Panc1 (cell line): ENCODE measurements at regions not wholly inside any gene's neighbourhood (a gene's known extent, or its start where the extent isn't known, plus 50 kb on each side); places are given as distances from the start of the nearest gene placed in this dataset.

ENCODE experiments used
- ATAC-seq: fragments of 200-7000 bp; cut with Tn5 transposase; 2 replicates; pipeline ENCODE4 v1.9.1; 2020; ENCODE audit warnings: mild to moderate bottlenecking, moderate library complexity
- BruUV-seq: library from RNA; stranded (reverse); fragments of 400-500 nt; replicated peaks from 2 replicates; lab custom pipeline; 2021; lab: Mats Ljungman, UMichigan
- CTCF ChIA-PET: fragments of 300-600 bp; sonication (Branson Sonifier 250); formaldehyde crosslinking; loops from one replicate; lab custom pipeline; 2022; ENCODE audit warnings: antibody characterized with exemption; lab: Charles Lee
- POLR2A ChIA-PET: fragments of 300-600 bp; sonication (Branson Sonifier 250); formaldehyde crosslinking; loops from one replicate; lab custom pipeline; 2022; ENCODE audit warnings: antibody characterized with exemption; lab: Charles Lee
- DNase-seq: peaks from one replicate; pipeline ENCODE4 v3.0.0-alpha.2; 2010; ENCODE audit warnings: low read depth, low spot score
- H3K27ac ChIP-seq: 2 replicates; pipeline ENCODE4 v1.5.1; 2011; ENCODE audit warnings: mild to moderate bottlenecking, low read length, inconsistent platforms
- H3K27me3 ChIP-seq: fragments of 200-500 bp; sonication (Bioruptor generic); 2 replicates; pipeline ENCODE4 v1.6.0; 2014; ENCODE audit warnings: low read length, inconsistent platforms; ENCODE audit not compliant: control insufficient read depth, insufficient read depth
- H3K36me3 ChIP-seq: fragments of 200-500 bp; sonication (Bioruptor generic); 2 replicates; pipeline ENCODE4 v1.5.1; 2014; ENCODE audit warnings: inconsistent platforms, mild to moderate bottlenecking, low read length, moderate library complexity; ENCODE audit not compliant: control insufficient read depth, insufficient read depth
- H3K4me1 ChIP-seq: 2 replicates; pipeline ENCODE4 v1.5.1; 2011; ENCODE audit warnings: inconsistent platforms, mild to moderate bottlenecking, low read length, moderate library complexity; ENCODE audit not compliant: control insufficient read depth, insufficient read depth
- H3K4me3 ChIP-seq, 2 experiments: 2 replicates each; pipeline ENCODE4 v1.5.1; 2011 to 2012; ENCODE audit warnings: low read depth in 2 of 2, low read length in 2 of 2, mild to moderate bottlenecking in 2 of 2, inconsistent platforms in 1 of 2, moderate library complexity in 1 of 2
- H3K9me3 ChIP-seq: fragments of 200-500 bp; sonication (Bioruptor generic); 2 replicates; pipeline ENCODE4 v1.5.1; 2014; ENCODE audit warnings: low read depth, mild to moderate bottlenecking, inconsistent platforms, low read length, moderate library complexity; ENCODE audit not compliant: control insufficient read depth, insufficient read depth
- CTCF ChIP-seq: fragments of 450-650 bp; IDR thresholded peaks from 2 replicates; pipeline ENCODE4 v1.5.1; 2017; ENCODE audit warnings: mild to moderate bottlenecking
- POLR2AphosphoS5 ChIP-seq: IDR thresholded peaks from 2 replicates; pipeline ENCODE4 v1.6.1; 2012; ENCODE audit warnings: mild to moderate bottlenecking, low read depth, low read length, moderate library complexity
- REST ChIP-seq, 2 experiments: IDR thresholded peaks; 2 replicates each; pipeline ENCODE4 v1.6.1; 2011 to 2012; ENCODE audit warnings: low read depth in 2 of 2, control low read depth in 1 of 2, low read length in 1 of 2, mild to moderate bottlenecking in 1 of 2, moderate library complexity in 1 of 2; ENCODE audit not compliant: insufficient read depth in 1 of 2
- SIN3A ChIP-seq: IDR thresholded peaks from 2 replicates; pipeline ENCODE4 v1.6.1; 2012; ENCODE audit warnings: low read depth, mild to moderate bottlenecking, low read length, moderate library complexity, borderline replicate concordance; ENCODE audit not compliant: insufficient read depth
- TCF7L2 ChIP-seq: IDR thresholded peaks from 2 replicates; pipeline ENCODE4 v1.6.1; 2011; ENCODE audit warnings: mild to moderate bottlenecking, low read depth, low read length, inconsistent platforms
- in situ Hi-C: cut with HindIII; loops from 2 replicates; pipeline ENCODE4 v1.10.0; 2016; ENCODE audit warnings: low sequenced_read_pairs, low pct_unique_long_range_greater_than_20kb
- intact Hi-C: fragments of 100-400 bp; cut with micrococcal nuclease; formaldehyde crosslinking; loops from one replicate; pipeline ENCODE4 v1.10.0; 2022; ENCODE audit not compliant: unreplicated experiment

GRCh38 chr16:26532456-26532855 lies 534.3 kb upstream of the C16orf82 start:
- ChIA-PET POLR2A (no interaction called here), CTCF (no interaction called here)
- Histone ChIP-seq H3K27me3 (no peaks in the 10 kb centered on the region), H3K36me3 (no peaks in the 10 kb centered on the region), H3K27ac (no peak overlapping the region), H3K4me3 (no peak overlapping the region), H3K4me1 (no peaks in the 10 kb centered on the region), H3K9me3 (no peaks in the 10 kb centered on the region)
- intact Hi-C loops (no loop called here), in situ Hi-C loops (no loop called here)
- TF ChIP-seq POLR2AphosphoS5 (no peak), TCF7L2 (no peak), REST (IDR thresholded peaks at IDR 0.05; ENCODE audit: insufficient read depth in 1 of 2, low read depth in 2 of 2, low read length in 1 of 2) (no peak), CTCF (no peak), SIN3A (no peak)
- no peak for ATAC-seq
- no peak for DNase-seq
- no TSS peak for BruUV-seq

- ChIA-PET POLR2A (no interaction called here), CTCF (no interaction called here)
- no peak overlapping the region for H3K4me3 ChIP-seq
- H3K36me3 ChIP-seq: no peaks in the 10 kb centered on the region
- TF ChIP-seq TCF7L2 (no peak), CTCF (no peak), SIN3A (no peak), REST (IDR thresholded peaks at IDR 0.05; ENCODE audit: insufficient read depth in 1 of 2, low read depth in 2 of 2, low read length in 1 of 2) (no peak), POLR2AphosphoS5 (no peak)
- no peak overlapping the region for H3K27ac ChIP-seq
- H3K4me1 ChIP-seq: no peaks in the 10 kb centered on the region
- in situ Hi-C loops: no loop called here
- BruUV-seq: no TSS peak
- H3K27me3 ChIP-seq: no peaks in the 10 kb centered on the region
- no peaks in the 10 kb centered on the region for H3K9me3 ChIP-seq
- intact Hi-C loops: no loop called here
- DNase-seq (no peak), ATAC-seq (no peak)
These were observed 524.5 kb upstream of the C16orf82 start for GRCh38 chr16:26542198-26542597.
